K562 (cell line): ENCODE measurements at regions not wholly inside any gene's neighbourhood (a gene's known extent, or its start where the extent isn't known, plus 50 kb on each side); places are given as distances from the start of the nearest gene placed in this dataset.

Experiments
- ARHGAP35 ChIP-seq: fragments of 450-650 bp; IDR thresholded peaks from 2 replicates; pipeline ENCODE4 v1.6.1; 2018; ENCODE audit not compliant: partially characterized antibody
- CBFA2T3 ChIP-seq: fragments of 450-650 bp; IDR thresholded peaks from 2 replicates; pipeline ENCODE4 v1.6.1; 2017
- CXXC5 ChIP-seq: fragments of 250-450 bp; sonication (Bioruptor Pico); IDR thresholded peaks from 2 replicates; pipeline ENCODE4 v1.8.0; 2022; ENCODE audit warnings: inconsistent platforms, mild to moderate bottlenecking, moderate library complexity
- DLX4 ChIP-seq: fragments of 250-450 bp; sonication (Bioruptor Pico); IDR thresholded peaks from 2 replicates; pipeline ENCODE4 v1.6.1; 2021; ENCODE audit warnings: mild to moderate bottlenecking
- ELK3 ChIP-seq: fragments of 450-650 bp; formaldehyde crosslinking; IDR thresholded peaks from 2 replicates; pipeline ENCODE4 v1.4.0; 2020; ENCODE audit warnings: mild to moderate bottlenecking
- EP400 ChIP-seq: fragments of 450-650 bp; IDR thresholded peaks from 2 replicates; pipeline ENCODE4 v1.6.1; 2017; ENCODE audit warnings: antibody characterized with exemption, mild to moderate bottlenecking, moderate library complexity
- ESRRB ChIP-seq: fragments of 250-450 bp; sonication (Bioruptor Pico); IDR thresholded peaks from 2 replicates; pipeline ENCODE4 v1.5.0; 2020; ENCODE audit warnings: mild to moderate bottlenecking, moderate library complexity, borderline replicate concordance
- FOXA3 ChIP-seq, 2 experiments: fragments of 450-650 bp in 1 of 2; sonication (generic) in 1 of 2; formaldehyde crosslinking; IDR thresholded peaks in 1 of 2; conservative IDR thresholded peaks in 1 of 2; 2 replicates each; pipeline versions ENCODE4 v1.4.0 to v1.8.0; 2020 to 2022; ENCODE audit warnings: mild to moderate bottlenecking in 2 of 2, missing genetic modification reagents in 1 of 2
- FOXJ3 ChIP-seq: sonication (generic); formaldehyde crosslinking; IDR thresholded peaks from 2 replicates; pipeline ENCODE4 v1.4.0; 2020; ENCODE audit warnings: mild to moderate bottlenecking, missing genetic modification reagents
- HDAC3 ChIP-seq: fragments of 450-650 bp; IDR thresholded peaks from 2 replicates; pipeline ENCODE4 v1.6.1; 2018; ENCODE audit warnings: borderline replicate concordance, mild to moderate bottlenecking, moderate library complexity; ENCODE audit not compliant: partially characterized antibody
- ID3 ChIP-seq, 2 experiments: fragments of 250-450 bp in 1 of 2; fragments of 450-650 bp in 1 of 2; sonication (Bioruptor Pico) in 1 of 2; IDR thresholded peaks; 2 replicates each; pipeline versions ENCODE4 v1.6.1 to v1.8.0; 2016 to 2021; ENCODE audit warnings: mild to moderate bottlenecking in 2 of 2, moderate library complexity in 2 of 2, missing compliant biosample characterization in 1 of 2, missing genetic modification characterization in 1 of 2
- KAT2B ChIP-seq: IDR thresholded peaks from one replicate; pipeline ENCODE4 v1.6.1; 2012; ENCODE audit warnings: low read depth, mild to moderate bottlenecking, control low read depth, inconsistent platforms, low read length, moderate library complexity
- KDM2B ChIP-seq: fragments of 250-450 bp; sonication (Bioruptor Pico); IDR thresholded peaks from 2 replicates; pipeline ENCODE4 v1.8.0; 2021; ENCODE audit warnings: mild to moderate bottlenecking, moderate library complexity
- KDM5B ChIP-seq: fragments of 200-600 bp; sonication (generic); IDR thresholded peaks from 2 replicates; pipeline ENCODE4 v1.6.1; 2012; ENCODE audit warnings: low read depth, mild to moderate bottlenecking, moderate library complexity, low read length, control low read depth, inconsistent platforms; ENCODE audit not compliant: insufficient replicate concordance
- TFAP4 ChIP-seq: sonication (generic); formaldehyde crosslinking; IDR thresholded peaks from 2 replicates; pipeline ENCODE4 v1.8.0; 2022; ENCODE audit warnings: missing genetic modification reagents, mild to moderate bottlenecking, moderate library complexity, borderline replicate concordance
- TRIM28 ChIP-seq: fragments of 450-650 bp; IDR thresholded peaks from 2 replicates; pipeline ENCODE4 v1.6.1; 2017
- ZBTB2 ChIP-seq: fragments of 450-650 bp; IDR thresholded peaks from 2 replicates; pipeline ENCODE4 v1.6.1; 2016; ENCODE audit warnings: antibody characterized with exemption
- ZFP30 ChIP-seq: fragments of 250-450 bp; sonication (Bioruptor Pico); IDR thresholded peaks from 2 replicates; pipeline ENCODE4 v1.8.0; 2022; ENCODE audit warnings: moderate library complexity, mild to moderate bottlenecking, inconsistent platforms, borderline replicate concordance
- ZKSCAN8 ChIP-seq: fragments of 200-800 bp; sonication (Bioruptor generic); IDR thresholded peaks from 2 replicates; pipeline ENCODE4 v1.6.1; 2016; ENCODE audit warnings: missing genetic modification characterization, missing compliant biosample characterization
- ZNF133 ChIP-seq: fragments of 250-450 bp; sonication (Bioruptor Pico); IDR thresholded peaks from 2 replicates; pipeline ENCODE4 v1.4.0; 2020; ENCODE audit warnings: mild to moderate bottlenecking
- ZNF197 ChIP-seq: fragments of 200-800 bp; sonication (Bioruptor generic); IDR thresholded peaks from 2 replicates; pipeline ENCODE4 v1.6.1; 2016; ENCODE audit warnings: low read depth, missing genetic modification characterization, missing compliant biosample characterization
- ZNF23 ChIP-seq: fragments of 250-450 bp; sonication (Bioruptor Pico); IDR thresholded peaks from 2 replicates; pipeline ENCODE4 v1.4.0; 2020; ENCODE audit warnings: mild to moderate bottlenecking
- ZNF324 ChIP-seq: fragments of 250-450 bp; sonication (Bioruptor Pico); IDR thresholded peaks from 2 replicates; pipeline ENCODE4 v1.4.0; 2020; ENCODE audit warnings: mild to moderate bottlenecking
- ZNF766 ChIP-seq: fragments of 200-800 bp; sonication (Bioruptor generic); conservative IDR thresholded peaks from 2 replicates; pipeline ENCODE4 v1.6.1; 2016; ENCODE audit warnings: missing genetic modification characterization, missing compliant biosample characterization
- ZNF778 ChIP-seq: fragments of 450-650 bp; formaldehyde crosslinking; IDR thresholded peaks from 2 replicates; pipeline ENCODE4 v1.4.0; 2020; ENCODE audit warnings: mild to moderate bottlenecking, moderate library complexity

GRCh38 chr16:85361441-85362118 is 249.3 kb upstream of the CIBAR2 start (continued):
- TF ChIP-seq ZNF766, result no peak; the same call in 1 of the 2 replicates
- TF ChIP-seq DLX4 (CRISPR knock-in tag), result no peak
- TF ChIP-seq KAT2B, result no peak
- TF ChIP-seq ZFP30 (CRISPR knock-in tag), result no peak
- no peak for TF ChIP-seq ZNF23 (CRISPR knock-in tag)
- no peak for TF ChIP-seq ZKSCAN8 (CRISPR knock-in tag)
- TF ChIP-seq CBFA2T3, result no peak
- TF ChIP-seq ZBTB2, result no peak
- peak; percentile 60 for TF ChIP-seq CXXC5 (CRISPR knock-in tag)
- no peak for TF ChIP-seq ZNF778 (CRISPR knock-in tag)
- no peak for TF ChIP-seq KDM5B
- TF ChIP-seq ZNF133 (CRISPR knock-in tag), result no peak
- TF ChIP-seq FOXA3 (CRISPR knock-in tag; conservative IDR thresholded peaks at IDR 0.05 in 1 of 2, IDR thresholded peaks at IDR 0.05 in 1 of 2), result no peak
- no peak for TF ChIP-seq ID3 (CRISPR knock-in tag; IDR thresholded peaks at IDR 0.05)
- peak; percentile 44; the same call in 1 of the 2 replicates for TF ChIP-seq ID3 (tag; IDR thresholded peaks at IDR 0.05)
- TF ChIP-seq ZNF197 (CRISPR knock-in tag), result no peak
- TF ChIP-seq ESRRB (CRISPR knock-in tag), result no peak
- TF ChIP-seq TRIM28, result no peak
- no peak for TF ChIP-seq EP400
- TF ChIP-seq ELK3 (CRISPR knock-in tag), result no peak
- no peak for TF ChIP-seq FOXJ3 (CRISPR knock-in tag)
- TF ChIP-seq ZNF324 (CRISPR knock-in tag), result no peak
- 0 out of 2 replicates have a peak, but pooled peaks have one; percentile 24 for TF ChIP-seq TFAP4 (CRISPR knock-in tag)
- TF ChIP-seq ARHGAP35, result no peak
- TF ChIP-seq KDM2B, result no peak
- no peak for TF ChIP-seq HDAC3
